HCT116 (cell line): ENCODE measurements at regions not wholly inside any gene's neighbourhood (a gene's known extent, or its start where the extent isn't known, plus 50 kb on each side); places are given as distances from the start of the nearest gene placed in this dataset.

Source experiments
- EZH2phosphoT487 ChIP-seq: fragments of 200-600 bp; IDR thresholded peaks from 2 replicates; pipeline ENCODE4 v1.6.1; 2018; ENCODE audit warnings: antibody characterized with exemption, borderline replicate concordance
- RAD21 ChIP-seq: IDR thresholded peaks from 2 replicates; pipeline ENCODE4 v1.6.1; 2012; ENCODE audit warnings: low read depth, mild to moderate bottlenecking

GRCh38 chr14:30132196-30132595 is 204.5 kb upstream of the PRKD1 start:
- no peak for TF ChIP-seq RAD21
- TF ChIP-seq EZH2phosphoT487, result no peak
